GM21737 (cell line): ENCODE measurements at regions not wholly inside any gene's neighbourhood (a gene's known extent, or its start where the extent isn't known, plus 50 kb on each side); places are given as distances from the start of the nearest gene placed in this dataset.

Experiments
- ATAC-seq: cut with Tn5 transposase; IDR thresholded peaks from one replicate; pipeline ENCODE4 v1.9.1; 2021; ENCODE audit warnings: mild to moderate bottlenecking, moderate library complexity; ENCODE audit not compliant: unreplicated experiment

- ATAC-seq: no peak
These were observed 81.0 kb downstream of the QPCT start for GRCh38 chr2:37425408-37425807.

DNA sequence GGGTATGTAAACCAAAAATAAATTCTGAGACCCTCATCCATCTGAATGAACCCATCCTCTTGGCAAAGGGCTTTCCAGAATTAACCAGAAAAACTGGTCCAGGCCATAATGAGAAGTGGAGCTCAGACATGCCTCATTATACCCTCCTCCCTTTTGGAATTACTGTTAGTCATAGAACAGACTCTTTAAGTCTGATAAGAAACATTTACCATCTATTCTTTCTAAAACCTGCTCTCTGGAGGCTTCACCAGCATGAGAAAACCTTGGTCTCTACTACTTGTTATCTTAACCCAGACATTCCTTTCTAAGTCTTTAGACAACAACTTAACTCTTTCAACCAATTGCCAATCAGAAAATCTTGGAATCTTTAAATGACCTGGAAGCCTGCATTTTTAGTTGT is 82.8 kb downstream of the QPCT start:
- ATAC-seq: no peak

- no peak for ATAC-seq
These were observed 91.9 kb downstream of the QPCT start for GRCh38 chr2:37436323-37436722.

- no peak for ATAC-seq
These were observed 94.8 kb downstream of the QPCT start for GRCh38 chr2:37439131-37439642.

- ATAC-seq: no peak
These were observed 96.6 kb downstream of the QPCT start for GRCh38 chr2:37441055-37441454.

GRCh38 chr2:37443082-37443481 is 98.7 kb downstream of the QPCT start:
- no peak for ATAC-seq

- no peak for ATAC-seq
These were observed 103.0 kb downstream of the QPCT start for GRCh38 chr2:37447446-37447845.

DNA sequence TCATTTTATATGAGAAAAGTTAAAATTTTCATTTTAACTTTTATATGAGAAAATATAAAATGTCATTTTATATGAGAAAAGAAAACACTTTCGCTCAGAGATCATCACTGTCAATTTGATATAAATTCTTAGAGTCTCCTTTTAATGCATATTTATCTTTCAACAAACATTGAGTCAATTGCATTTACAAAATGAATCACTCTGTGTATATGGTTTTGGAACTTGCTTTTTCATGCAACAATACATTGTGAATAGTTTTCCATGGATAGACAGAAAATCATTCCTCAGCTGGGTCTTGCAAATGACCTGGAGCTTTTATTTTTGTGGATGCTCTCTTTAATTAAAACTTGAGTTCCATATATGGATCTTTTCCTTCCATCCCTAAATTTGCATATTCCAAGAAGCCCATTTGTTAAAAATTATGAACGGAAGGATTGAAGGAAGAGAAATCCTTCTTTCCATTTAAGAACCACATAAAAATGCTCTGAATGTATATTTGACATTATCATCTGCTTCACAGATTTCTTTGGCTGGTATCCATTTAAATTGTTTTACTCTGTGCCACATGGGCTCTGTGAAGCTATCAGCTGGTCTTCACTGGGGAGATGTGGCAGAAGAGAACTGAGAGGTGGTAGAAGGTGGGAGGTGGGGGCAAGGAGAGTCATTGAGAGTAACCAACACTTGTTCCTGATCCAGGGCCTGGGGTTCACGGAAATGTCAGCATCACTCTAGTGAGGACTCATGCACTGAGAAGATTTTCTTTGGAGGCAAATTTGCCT is 104.1 kb downstream of the QPCT start:
- ATAC-seq: no peak

- ATAC-seq: no peak
These were observed 105.4 kb downstream of the QPCT start for GRCh38 chr2:37449761-37450296.

DNA sequence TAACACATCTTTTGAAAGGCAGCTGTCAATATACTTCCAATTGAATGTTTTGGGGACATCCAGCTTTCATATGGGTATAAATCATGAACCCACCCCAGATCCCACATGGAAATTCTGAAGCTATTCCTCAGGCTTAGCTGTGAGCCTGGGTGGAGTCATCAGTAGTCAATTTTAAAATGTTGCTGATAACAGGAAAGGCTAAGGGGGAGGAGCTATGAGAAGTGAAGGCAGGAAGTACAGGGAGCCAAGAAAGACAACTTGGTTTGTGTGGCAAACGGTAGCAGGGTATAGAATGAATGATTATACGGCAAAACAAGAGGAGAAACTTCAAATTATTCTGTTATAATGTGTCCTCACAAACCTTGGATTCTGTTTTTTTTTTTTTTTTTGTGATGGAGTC is 108.6 kb downstream of the QPCT start:
- ATAC-seq: no peak

DNA sequence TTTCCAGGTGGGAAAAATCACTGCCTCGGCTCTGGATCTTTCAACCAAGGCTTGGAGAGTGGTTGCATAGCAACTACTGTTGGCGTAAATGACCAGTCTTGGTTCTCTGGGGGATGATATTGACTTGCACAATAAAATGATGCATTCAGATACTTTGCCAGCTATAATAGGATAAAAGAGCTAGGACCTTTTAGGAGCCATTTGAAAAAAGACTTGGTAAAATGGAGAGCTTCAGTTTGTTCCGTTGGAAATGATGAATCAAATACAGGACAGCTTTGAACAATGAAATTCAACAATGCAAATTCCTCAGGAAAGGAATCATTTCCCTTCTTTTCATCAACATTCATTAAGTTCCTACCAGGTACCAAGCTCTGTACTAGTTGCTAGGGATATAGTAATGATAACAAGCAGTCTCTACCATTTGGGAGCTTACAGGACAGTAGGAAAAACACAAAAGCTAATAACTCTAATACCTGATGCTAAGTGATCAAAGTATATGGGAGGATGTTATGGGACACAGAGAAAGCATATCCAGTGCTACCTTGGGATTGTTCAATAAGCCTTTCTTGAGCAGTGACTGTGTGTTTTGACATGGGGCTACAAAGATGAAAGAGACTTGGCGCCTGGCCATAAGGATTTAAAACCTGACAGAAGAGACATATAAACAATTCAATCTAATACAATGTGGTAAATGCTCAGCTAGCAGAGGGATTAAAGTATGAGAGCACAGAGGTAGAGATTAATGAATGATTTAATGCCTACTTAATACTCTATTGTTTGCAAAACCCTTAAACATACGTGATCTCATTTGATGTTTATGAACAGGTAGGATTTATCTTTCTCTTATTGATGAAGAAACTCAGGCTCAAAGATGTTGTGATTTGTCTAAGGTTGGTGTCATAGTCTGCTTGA is 110.7 kb downstream of the QPCT start:
- ATAC-seq: no peak

DNA sequence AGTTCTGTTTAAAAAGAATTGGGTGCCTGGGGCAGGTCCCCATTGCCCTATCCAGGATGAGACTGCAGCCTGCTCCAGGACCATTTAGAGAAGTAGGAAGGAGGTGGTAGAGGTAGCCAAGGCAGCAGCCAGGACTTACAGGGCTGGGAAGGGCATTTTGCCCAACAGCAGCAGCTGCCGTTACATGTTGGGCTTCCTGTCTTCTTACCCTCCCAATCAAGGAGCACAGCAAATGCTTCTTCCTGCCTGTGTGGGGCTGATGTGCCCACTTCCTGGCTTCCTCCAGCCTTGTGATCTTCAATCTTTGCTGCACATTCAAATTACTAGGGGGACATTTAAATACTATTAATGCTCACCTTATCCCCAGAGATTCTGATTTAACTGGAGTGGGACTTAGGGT is 112.0 kb downstream of the QPCT start:
- ATAC-seq: no peak

DNA sequence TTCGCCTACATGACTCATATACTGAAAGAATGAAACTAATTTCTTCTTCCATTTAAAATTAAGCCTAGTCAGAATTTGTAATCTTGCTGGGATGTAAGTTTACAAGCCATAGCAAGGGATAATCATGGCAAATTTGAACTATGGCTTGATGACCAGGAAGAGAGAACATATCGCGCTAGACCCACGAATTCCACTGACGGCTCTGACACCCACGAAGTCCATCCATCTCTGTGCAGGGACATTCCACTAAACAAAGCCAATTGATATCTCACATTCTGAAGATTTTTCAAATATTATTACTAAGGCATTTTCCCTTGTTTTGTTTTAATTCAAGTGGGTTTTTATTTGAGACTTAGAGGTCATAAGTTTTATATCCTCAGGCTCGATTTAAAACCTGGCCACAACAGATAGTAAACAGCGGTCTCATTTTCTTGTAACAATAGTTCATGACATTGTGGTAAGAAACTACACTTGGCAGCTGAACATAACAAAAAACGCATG is 113.0 kb downstream of the QPCT start:
- ATAC-seq: no peak

GRCh38 chr2:37458133-37458532 is 113.7 kb downstream of the QPCT start:
- ATAC-seq: no peak

DNA sequence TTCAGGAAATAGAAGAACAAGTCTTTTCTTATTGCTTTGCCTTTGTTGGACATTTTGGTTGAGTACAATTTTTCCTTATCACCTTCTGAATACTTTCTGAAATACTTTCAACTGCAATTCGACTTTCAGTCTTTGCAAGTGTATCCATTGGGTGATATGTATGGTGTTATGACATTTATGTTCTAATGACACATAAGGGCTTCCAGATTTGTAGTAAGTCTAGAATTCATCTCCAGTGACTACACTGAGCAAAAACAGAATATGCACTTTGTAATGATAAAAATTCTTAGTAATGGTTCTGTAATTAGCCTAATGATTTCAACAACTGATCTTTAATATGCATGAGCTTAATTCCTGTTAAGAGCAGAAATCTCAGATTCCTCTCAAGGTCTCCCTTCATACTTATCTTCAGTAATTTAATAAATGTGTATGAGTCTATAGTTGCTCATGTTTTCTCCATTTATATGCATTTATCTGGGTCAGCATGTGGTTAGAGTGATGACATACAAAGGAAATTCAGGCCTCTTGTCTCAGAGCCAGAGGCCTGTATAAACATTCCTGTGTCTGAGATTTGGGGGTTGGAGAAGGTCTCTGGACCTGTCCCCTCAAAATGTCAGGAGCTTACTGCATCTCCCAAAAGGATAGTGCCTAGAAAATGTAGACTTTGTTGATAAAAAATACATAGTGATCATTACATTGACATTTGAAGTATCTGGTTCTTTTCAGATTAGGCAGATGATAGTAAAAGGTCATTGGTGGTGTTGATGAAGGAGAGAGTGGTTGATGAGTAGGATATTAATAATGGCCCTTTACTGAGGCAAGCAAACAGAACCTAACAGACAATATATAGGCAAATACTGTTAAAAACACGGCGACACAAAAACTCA is 114.9 kb downstream of the QPCT start:
- ATAC-seq: no peak

- ATAC-seq: no peak
These were observed 116.4 kb downstream of the QPCT start for GRCh38 chr2:37460896-37461229.

DNA sequence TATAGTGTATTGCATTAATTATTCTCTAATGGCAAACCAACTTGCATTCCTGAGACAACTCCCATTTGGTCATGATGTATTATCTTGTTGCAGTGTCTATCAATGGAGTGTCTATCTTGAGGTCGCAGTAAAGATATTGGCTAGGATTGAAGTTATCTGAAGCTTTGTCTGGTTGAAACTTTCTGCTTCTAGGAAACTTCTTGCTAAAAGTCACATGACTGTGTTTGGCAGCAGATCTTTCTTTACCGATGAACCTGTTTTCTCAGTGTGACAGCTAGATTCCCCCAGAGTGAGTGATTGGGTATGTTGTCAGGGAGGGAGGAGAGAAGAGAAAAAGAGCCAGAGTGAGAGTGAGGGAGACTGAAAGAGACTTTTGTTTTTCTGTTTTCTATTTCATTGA is 119.6 kb downstream of the QPCT start:
- no peak for ATAC-seq

- ATAC-seq: no peak
These were observed 122.2 kb downstream of the QPCT start for GRCh38 chr2:37466533-37467222.

GRCh38 chr2:37468170-37468569 is 123.7 kb downstream of the QPCT start:
- ATAC-seq: no peak

DNA sequence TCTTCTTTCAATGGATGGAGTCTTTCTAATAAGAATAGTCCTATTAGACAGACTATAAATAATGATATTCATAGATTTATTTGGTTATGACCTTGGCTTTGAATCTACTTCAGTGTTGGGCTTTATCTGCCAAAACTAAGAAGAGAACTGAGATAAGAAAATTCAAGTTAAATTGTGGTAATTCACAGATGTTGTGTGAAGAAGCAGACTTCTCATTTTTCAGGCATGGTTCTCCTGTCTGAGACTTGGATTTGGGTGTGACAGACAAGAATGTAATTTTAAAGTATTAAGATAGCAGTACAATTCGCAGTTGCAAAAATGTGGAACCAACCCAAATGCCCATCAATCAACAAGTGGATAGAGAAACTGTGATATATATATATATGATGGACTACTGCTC is 124.7 kb downstream of the QPCT start:
- ATAC-seq: no peak
